Stimulated activated CD4-positive, alpha-beta T cell treated with anti-CD3 and anti-CD28 coated beads, TNF-alpha, amount 100 ng/mL, for 24 hours (primary cell): ENCODE measurements at regions not wholly inside any gene's neighbourhood (a gene's known extent, or its start where the extent isn't known, plus 50 kb on each side); places are given as distances from the start of the nearest gene placed in this dataset.

Experiments
- DNase-seq, 3 experiments: peaks; one replicate each; pipeline ENCODE4 v3.0.0-alpha.2; 2020; ENCODE audit warnings: low read depth in 3 of 3

DNA sequence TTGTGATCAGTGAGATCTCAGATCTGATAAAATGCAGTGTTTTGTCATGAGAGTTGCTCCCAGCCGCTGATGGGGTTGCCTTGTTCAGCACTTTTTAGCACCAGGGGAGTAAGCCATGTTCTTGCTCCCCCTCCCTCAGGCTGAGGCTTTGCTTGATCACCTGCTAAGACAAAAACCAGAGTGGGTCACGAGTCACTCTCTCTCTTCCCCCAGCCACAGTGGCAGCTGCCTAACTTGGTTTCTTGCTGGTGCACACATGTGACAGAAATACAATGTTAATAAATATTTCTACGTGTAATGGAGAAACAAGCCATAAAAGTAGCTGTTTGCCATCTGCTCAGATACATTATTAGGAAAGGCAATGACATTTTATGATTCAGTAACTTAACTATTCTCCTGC is 212.4 kb upstream of the DMRT1 start:
- no peak for DNase-seq

DNA sequence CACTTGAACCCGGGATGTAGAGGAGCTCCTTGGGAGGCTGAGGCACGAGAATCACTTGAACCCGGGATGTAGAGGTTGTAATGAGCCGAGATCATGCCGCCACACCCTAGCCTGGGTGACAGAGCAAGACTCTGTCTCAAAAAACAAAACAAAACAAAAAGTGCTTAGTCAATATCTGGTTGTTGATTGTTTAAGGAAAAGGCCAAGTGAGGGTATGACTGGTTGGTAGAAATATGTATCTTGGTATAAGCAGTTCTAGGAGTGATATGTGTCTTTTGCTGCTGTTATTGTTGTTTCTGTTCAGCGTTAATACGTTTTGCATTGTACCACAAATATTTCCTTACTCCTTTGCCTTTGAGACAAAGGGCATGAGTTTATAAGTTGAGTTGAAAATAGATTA is 210.7 kb upstream of the DMRT1 start:
- no peak for DNase-seq

DNA sequence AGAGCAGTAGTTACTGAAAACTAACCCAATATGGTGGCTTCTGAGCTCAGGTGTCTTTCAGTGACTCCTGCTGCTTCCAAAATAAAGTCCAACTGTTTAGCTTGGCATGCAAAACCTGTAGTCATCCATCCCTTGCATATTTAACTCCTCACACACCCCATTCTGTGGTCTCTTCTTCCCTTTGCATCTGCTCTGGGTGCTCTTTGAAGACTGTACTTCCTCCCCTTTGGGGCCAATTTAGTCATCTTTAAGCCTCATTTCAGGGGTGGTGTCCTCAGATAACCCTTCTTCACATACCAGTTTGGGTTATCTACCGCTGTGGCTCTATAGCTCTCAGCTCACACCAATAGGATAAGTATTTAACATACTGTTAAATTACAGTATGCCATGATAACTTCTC is 209.9 kb upstream of the DMRT1 start:
- DNase-seq: no peak

DNA sequence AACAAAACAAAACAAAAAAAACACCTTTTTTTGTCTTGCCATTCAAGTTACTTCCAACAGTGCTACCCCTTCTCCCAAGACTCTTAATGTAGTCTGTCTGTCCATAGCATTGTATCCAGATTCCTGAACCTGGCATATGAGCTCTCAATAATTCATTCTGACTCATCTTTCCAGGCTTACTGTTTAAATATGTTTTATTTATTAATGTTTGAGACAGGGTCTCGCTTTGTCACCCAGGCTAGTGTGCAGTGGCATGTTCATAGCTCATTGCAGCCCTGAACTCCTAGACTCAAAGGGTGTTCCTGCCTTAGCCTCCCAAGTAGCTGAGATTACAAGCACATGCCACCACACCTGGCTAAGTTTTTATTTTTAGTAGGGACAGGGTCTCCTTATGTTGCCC is 208.0 kb upstream of the DMRT1 start:
- no peak for DNase-seq

DNA sequence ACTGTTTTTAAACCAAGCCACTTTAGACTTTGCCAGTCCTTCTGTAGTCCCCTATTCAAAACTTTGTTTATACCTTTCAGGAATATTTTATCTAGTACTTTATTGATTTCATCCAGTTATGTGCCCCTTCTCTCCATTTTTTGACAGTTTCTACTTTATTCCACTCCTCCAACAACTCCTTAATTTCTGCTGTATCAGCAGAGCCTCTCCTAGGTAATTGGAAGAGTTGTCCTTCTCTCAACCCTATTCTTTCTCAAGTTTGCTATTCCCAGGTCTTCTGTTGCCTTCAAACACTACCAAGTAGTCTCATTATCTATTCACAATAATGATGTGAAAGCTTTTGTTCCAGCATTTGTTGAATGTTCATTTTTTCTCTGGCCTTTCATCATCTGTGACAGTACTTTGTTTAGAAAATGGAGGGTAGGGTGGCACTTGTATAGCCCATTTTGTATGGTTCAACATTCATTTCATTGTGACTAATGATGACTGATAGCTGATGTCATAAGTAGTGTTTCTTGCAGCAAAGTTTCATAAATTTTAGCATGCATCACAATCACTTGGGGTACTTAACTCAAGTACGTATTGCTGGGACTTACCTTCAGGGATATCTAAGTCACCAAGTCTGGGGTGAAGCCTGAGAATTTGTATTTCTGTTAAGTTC is 204.4 kb upstream of the DMRT1 start:
- DNase-seq: no peak

DNA sequence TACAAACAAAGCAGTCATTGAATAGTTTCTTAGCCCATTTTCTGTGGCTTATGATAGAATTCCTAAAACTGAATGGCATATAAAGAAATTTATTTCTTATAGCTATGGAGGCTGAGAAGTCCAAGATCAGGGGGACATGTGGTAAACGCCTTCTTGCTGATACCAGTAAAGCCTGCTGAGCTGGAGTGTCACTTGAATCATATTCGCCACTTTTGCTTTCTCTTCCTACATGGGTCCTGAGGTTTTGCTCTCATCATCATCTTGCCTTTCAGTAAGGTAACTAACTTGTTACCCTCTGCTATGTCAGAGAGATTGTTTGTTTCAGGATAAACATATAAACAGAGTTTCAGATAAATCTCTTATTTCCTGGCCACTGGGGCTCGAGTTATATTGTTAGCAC is 203.3 kb upstream of the DMRT1 start:
- no peak for DNase-seq

DNA sequence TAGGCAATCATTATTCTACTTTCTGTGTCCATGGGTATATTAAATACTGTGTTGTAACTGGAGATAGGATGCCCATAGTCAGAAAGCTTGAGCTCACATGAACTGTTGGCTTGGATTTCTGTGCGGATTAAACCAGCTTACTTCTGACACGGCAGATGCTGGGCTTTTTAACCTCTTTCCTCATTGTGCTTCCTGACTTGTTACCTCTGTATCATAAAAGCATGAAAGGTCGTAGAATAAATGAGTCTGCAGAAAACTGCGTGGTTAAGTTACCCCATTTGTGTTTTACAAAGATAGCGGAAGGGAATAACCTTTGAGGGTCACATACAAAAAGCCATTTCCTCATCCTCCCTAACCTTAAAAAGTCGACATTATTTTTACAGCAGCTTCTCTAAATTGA is 199.5 kb upstream of the DMRT1 start:
- no peak for DNase-seq

DNA sequence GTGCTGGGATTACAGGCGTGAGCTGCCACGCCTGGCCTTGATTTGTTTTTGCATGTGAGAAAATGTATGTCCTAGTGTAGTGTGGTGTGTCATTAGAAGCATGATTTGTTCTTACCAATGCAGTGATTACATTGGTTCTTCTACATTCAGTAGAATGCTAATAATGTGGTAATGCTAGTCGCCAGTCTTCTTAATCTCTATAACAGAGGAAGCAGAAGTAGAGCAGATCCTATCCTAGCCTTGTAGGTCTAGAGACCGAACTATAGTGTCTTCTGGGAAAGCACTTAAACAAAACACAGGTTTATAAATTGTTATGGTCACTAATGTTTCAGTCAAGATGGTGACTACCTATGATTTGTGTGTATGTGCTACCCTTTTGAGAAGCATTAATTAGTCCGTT is 197.5 kb upstream of the DMRT1 start:
- no peak for DNase-seq

DNA sequence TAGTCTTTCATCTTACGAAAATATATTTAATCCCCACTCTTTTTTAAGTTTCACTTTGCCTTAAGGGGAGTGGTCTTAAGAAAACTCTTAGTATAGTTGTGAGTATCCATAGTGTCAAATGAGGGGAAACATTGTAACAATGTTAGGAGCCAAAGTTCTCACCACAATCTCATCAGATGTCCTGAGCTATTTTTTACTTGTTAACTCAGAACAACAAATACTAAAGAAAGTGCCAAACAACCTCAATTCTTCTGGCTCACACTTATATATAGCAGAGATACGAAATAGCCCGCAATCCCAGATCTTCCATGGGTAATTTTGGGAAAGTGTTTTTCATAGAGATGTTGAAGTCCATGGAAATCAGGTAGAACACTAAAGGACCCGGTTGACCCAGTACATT is 194.0 kb upstream of the DMRT1 start:
- DNase-seq: no peak

DNA sequence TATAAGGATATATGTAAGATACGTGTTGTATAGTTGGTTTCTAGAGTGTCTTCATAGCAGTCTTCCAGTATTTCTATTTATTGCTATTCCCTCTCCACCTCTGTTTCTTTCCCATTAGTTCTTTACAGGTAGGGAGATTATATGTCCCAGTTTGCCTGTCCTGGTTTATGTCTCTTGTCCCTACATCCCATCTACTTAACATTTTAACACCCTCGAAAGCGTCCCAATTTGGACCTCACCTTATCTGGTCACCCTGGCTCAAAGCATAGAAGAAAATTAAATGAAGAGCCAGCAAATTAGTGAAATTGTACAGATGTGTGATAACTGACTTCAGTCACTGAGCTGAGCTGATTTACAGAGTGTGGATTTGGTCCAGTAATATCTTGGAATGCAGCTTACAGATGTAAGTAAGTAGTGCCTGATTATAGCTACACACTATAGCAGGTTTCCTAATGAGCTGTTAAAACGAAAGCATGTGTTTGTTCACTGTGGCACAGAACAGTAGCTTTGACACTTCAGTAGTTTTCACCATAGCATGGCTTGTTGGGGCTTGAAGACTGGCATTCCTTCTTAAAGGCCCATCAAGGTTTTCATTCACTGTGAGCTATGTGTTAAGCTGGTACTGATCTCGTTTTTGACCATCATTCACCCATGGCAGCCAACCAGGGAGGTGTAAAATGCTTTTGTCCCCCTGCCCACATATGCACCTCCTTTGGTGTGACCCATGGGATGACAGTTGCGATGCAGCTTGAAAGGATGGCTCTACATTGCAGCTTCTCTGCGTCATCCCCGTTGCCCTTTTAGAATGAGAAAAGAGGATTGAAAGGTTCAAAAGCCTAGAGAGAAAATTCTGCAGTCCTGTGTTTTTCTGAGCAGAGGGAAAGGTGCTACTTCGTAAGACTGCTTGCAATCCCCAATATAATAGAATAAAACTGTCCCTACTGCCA is 192.1 kb upstream of the DMRT1 start:
- DNase-seq: no peak

DNA sequence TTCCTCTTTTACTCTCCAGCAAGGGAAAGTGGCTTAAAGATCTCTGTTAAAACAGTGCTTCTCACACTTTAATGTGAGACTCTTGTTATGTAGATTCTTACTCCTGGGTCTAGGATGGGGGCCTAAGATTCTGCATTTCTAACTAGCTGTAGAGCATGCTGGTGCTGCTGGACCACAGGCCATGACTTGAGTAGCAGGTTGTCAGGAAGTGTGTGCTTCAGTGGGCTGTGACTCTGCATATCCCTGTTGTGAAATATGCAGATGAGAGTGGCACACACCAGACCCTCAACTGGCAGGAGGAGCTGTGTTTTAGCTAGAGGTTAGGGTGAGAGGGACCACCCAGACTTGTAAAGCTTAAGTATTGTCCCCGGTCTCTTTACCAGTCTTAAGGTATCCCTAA is 191.1 kb upstream of the DMRT1 start:
- DNase-seq: no peak

DNA sequence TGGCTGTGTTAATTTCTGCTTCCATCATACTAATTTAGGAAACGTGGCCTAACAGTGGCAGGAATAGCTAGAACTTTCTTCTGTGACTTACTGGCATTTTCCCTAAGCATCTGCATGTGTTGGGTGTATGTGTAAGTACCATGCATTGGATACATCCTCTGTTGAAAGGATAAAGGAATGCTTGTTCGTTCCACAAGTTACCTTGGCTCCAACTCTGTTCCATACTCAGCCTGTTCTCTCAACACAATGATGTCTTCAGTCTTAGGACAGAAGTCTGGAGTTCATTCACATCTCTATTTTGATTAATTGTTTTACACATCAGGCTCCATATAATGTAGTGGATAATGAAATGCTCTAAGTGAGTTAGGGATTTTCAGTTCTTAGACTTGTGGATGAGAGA is 190.1 kb upstream of the DMRT1 start:
- no peak for DNase-seq

DNA sequence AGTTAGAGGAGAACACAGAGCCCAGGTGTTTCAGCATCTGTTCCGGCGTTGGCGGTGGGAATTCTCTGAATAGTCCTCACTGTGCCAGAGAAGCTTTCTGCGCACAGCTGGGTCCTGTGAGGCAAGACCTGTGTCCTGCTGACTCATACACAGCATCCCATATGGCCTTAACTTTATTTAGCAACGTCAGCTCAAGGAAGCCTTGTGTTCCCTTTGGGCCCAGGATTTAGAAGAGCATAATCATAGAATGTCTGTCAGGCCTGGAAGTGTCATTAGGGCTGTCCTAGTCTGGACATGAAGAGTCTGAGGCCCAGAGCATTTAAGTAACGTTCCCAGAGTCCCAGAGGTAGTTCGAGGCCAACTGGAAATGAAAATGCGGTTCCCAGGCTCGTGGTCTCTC is 188.6 kb upstream of the DMRT1 start:
- no peak for DNase-seq

DNA sequence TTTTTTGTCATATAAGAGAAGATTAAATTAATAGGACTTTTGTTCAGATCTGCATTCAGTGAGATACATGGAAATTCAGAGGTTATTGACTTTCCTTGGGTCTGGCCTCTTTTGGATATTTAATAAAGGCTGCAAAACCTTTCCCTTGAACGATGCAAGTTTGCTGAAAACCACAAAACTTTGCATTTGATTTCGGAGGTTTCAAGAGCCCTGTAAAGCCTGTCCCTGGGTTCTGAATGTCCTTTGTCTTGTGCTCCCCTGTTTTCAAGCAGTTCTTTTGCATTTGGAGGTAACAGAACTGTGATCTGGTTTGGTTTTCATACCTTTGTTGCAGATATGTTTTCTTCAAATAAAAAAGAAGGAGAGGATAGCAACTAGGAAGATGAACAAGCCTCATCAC is 188.1 kb upstream of the DMRT1 start:
- no peak for DNase-seq

DNA sequence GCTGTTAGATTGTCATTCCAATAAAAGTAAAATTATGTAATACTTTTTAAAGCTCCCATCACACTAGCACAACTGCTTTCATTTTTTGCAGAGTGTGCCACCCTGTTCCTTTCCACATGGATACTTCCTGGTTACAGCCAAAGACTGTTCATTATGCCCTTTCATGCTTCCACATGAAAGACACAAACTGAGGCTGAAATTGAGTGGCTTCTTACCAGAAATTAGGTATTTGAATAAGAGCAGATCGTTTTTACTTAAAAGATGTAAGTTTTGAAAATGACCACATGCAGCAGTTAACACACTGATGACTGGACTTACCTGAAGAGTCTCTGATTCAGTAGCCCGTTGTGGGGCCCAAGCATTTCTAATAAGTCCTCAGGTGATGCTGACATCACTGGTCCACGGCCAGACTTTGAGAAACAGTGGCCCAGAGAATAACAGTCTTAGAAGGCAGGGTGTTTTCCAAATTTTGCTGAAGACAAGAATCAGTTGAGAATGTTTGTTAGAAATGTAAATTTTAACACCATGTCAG is 187.6 kb upstream of the DMRT1 start:
- no peak for DNase-seq

DNA sequence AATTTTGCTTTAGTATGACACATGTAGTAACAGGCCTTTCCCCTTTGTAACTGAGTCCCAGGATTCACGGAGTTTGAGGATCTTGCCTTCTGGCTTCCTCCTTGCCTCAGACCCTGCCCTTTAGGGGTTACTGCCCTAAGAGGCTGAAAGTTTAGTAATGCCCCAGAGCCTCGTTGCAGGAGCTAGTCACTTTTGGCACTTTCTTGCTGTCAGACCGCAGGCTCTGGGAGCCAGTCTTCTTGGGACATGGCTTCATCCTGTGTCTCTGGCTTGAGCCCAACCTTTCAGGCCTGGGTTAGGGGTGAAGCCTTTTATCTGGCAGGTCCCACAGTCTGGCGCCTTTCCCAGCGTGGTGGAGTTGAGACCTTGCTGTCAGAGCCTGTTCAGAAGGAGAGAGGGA is 185.6 kb upstream of the DMRT1 start:
- no peak for DNase-seq

DNA sequence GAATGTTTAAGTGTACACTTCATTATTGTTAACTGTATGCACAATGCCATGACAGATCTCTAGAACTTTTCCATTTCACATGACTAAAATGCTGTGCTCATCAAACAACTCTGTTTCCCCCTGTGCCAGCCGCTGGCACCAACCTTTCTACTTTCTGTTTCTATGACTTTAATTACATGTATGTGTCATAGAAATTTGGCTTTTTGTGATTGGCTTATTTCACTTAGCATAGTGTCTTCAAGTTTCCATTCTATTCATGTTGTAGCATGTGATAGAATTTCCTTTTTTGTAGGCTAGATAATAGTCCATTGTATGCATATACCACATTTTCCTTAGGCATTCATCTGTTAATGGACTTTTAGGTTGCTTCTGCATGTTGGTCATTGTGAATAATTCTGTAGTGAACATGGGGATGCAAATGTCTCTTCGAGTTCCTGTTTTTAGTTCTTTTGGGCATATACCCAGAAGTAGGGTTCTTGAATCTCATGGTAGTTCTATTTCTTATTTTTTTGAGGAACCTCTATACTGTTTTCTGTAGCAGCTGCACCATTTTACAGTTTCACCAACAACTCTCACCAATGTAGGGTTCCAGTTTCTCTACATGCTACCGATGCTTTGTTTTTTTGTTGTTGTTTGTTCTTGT is 184.4 kb upstream of the DMRT1 start:
- DNase-seq: no peak

DNA sequence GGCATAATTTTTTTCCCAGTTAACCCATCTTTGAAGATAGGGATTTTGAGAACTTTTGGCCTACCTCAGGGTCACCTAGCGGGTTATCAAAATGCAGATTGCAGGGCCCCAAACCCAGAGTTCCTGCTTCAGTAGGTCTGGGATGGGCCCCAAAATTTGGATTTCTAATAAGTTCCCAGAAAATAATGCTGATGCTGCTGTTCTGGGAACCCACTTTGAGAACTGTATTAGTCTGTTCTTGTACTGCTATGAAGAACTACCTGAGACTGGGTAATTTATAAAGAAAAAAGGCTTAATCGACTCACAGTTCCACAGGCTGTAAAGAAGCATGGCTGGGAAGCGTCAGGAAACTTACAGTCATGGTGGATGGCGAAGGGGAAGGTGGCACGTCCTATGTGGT is 182.2 kb upstream of the DMRT1 start:
- DNase-seq: no peak

DNA sequence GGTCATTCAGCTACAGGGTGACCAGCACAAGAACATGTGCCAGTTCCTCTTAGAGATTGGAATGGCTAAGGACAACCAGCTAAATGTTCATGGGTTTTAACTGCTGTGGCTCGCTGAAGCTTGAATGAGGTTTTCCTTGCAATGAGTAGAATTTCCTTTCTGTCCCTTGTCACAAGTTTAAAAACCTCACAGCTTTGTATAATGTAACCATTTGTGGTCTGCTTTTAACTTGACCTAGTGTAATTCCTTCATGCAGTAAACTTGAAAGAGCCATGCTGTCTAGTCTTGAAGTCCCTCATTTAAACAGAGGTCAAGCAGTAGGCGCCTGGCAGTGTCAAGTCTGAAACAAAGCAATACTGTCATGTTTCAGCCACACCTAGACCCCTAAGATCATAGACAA is 181.3 kb upstream of the DMRT1 start:
- no peak for DNase-seq

DNA sequence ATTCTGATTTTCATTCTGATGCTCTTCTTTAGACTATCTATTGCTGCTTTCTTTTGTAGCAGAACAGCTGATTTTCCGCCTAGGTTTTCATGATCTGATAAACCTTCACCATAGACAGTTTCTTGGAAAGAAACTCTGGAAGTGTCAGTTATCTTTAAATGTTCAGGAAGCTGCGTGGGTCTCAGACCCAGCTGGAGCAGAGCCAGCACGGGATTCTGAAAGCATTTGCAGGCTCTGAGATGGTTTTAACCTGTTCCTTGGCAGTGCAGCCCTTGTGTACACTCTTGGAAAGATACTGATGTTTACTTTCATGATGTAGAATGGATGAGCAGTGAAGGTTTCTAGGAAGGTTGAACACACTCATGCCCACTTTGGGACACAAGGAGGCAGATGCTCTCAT is 178.0 kb upstream of the DMRT1 start:
- DNase-seq: no peak

DNA sequence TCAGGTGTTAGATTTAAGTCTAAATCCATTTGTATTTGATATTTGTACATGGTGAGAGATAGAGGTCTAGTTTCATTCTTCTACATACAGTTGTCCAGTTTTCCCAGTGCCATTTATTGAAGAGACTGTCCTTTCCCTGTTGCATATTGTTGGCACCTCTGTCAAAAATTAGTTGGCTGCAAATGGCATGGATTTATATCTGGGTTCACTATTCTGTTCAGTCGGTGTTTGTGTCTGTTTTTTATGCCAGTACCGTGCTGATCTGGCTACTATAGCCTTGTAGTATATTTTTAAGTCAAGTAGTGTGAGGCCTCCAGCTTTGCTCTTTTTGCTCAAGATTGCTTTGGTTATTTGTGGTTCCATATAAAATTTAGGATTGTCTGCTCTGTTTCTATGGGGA is 176.2 kb upstream of the DMRT1 start:
- no peak for DNase-seq

DNA sequence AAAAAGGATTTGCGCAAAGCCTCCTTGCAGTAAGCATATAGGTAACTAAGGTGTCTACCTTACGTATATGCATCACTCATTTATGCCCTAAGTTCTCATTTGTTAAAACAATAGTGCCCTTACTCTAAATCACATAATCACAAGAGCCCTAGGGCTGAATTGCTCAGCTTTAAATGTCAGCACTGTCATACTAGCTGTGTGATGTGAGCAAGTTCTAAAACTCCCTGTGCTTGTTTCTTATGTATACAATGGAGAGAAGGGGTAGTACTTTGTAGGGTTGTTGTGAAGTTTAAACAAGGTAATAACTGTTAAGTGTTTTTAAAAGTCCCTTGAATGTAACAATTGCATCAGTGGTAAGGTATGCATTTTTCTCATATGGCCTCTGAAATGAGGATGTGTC is 169.5 kb upstream of the DMRT1 start:
- no peak for DNase-seq

DNA sequence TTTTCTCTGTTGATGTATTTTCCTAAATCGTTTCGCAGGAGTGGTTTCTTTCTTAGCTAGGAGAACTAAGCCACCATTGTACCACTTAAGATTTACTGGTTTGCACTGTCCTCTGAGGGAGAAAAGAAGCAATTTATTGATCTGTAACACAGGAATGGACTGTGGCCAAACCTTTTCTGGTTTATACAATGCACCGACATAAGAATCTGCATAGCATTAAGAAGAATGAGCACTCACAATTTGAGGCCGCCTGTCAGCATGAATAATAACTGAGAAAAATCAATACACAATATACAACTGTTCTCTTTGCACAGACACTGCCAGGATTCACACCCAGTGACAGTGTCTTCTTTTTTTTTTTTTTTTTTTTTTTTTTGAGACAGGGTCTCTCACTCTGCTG is 168.6 kb upstream of the DMRT1 start:
- DNase-seq: no peak
